K562 (cell line): ENCODE measurements at regions not wholly inside any gene's neighbourhood (a gene's known extent, or its start where the extent isn't known, plus 50 kb on each side); places are given as distances from the start of the nearest gene placed in this dataset.

Experiments
- ARID1B ChIP-seq: fragments of 450-650 bp; IDR thresholded peaks from 2 replicates; pipeline ENCODE4 v1.6.1; 2016; ENCODE audit warnings: antibody characterized with exemption, mild to moderate bottlenecking, inconsistent platforms
- BRD9 ChIP-seq: fragments of 450-650 bp; IDR thresholded peaks from 2 replicates; pipeline ENCODE4 v1.6.1; 2018; ENCODE audit warnings: low read depth; ENCODE audit not compliant: partially characterized antibody
- CBX3 ChIP-seq, 2 experiments: IDR thresholded peaks; 1 replicate in 1 of 2; 2 replicates in 1 of 2; pipeline ENCODE4 v1.6.1; 2012; ENCODE audit warnings: inconsistent platforms in 2 of 2, low read length in 2 of 2, borderline replicate concordance in 1 of 2, control low read depth in 1 of 2
- CLOCK ChIP-seq: fragments of 250-450 bp; sonication (Bioruptor Pico); IDR thresholded peaks from 2 replicates; pipeline ENCODE4 v1.4.0; 2020; ENCODE audit warnings: mild to moderate bottlenecking, moderate library complexity, borderline replicate concordance
- CREB1 ChIP-seq, 2 experiments: sonication (generic) in 1 of 2; formaldehyde crosslinking in 1 of 2; IDR thresholded peaks; 2 replicates each; pipeline versions ENCODE4 v1.6.1 to v1.8.0; 2012 to 2022; ENCODE audit warnings: inconsistent platforms in 1 of 2, mild to moderate bottlenecking in 1 of 2, missing genetic modification reagents in 1 of 2, moderate library complexity in 1 of 2
- GTF2A2 ChIP-seq: IDR thresholded peaks from 2 replicates; pipeline ENCODE4 v1.6.1; 2016; ENCODE audit warnings: mild to moderate bottlenecking, missing genetic modification characterization, missing compliant biosample characterization
- HES1 ChIP-seq: fragments of 450-650 bp; IDR thresholded peaks from 2 replicates; pipeline ENCODE4 v1.6.1; 2016; ENCODE audit warnings: low read depth, mild to moderate bottlenecking, moderate library complexity
- HNRNPH1 ChIP-seq: fragments of 200-400 bp; formaldehyde crosslinking; optimal IDR thresholded peaks from 2 replicates; pipeline ENCODE3; 2017; ENCODE audit warnings: low read depth, mild to moderate bottlenecking, low read length, moderate library complexity
- KLF10 ChIP-seq: fragments of 250-450 bp; sonication (Bioruptor Pico); IDR thresholded peaks from 2 replicates; pipeline ENCODE4 v1.6.1; 2021; ENCODE audit warnings: matching md5 sums
- MCM5 ChIP-seq: fragments of 450-650 bp; IDR thresholded peaks from 2 replicates; pipeline ENCODE4 v1.6.1; 2016; ENCODE audit warnings: low read depth
- MYBL2 ChIP-seq, 2 experiments: fragments of 450-650 bp in 1 of 2; sonication (generic) in 1 of 2; formaldehyde crosslinking in 1 of 2; IDR thresholded peaks; 2 replicates each; pipeline versions ENCODE4 v1.6.1 to v1.8.1; 2017 to 2022; ENCODE audit warnings: borderline replicate concordance in 1 of 2, inconsistent platforms in 1 of 2, low read depth in 1 of 2, mild to moderate bottlenecking in 1 of 2, missing genetic modification reagents in 1 of 2, moderate library complexity in 1 of 2
- NFE2 ChIP-seq: IDR thresholded peaks from 2 replicates; pipeline ENCODE4 v1.6.1; 2014; ENCODE audit warnings: antibody characterized with exemption, low read depth
- NKRF ChIP-seq: fragments of 450-650 bp; IDR thresholded peaks from 2 replicates; pipeline ENCODE4 v1.6.1; 2016; ENCODE audit warnings: borderline replicate concordance
- RBM17 ChIP-seq: fragments of 200-400 bp; formaldehyde crosslinking; IDR thresholded peaks from 2 replicates; pipeline ENCODE4 v1.6.1; 2017; ENCODE audit warnings: low read depth, mild to moderate bottlenecking, low read length, borderline replicate concordance
- RBM34 ChIP-seq: fragments of 200-400 bp; formaldehyde crosslinking; IDR thresholded peaks from 2 replicates; pipeline ENCODE4 v1.6.1; 2018; ENCODE audit warnings: low read length, borderline replicate concordance; ENCODE audit not compliant: insufficient read depth
- RNF2 ChIP-seq: sonication (generic); IDR thresholded peaks from 2 replicates; pipeline ENCODE4 v1.6.1; 2016
- TCF15 ChIP-seq: fragments of 250-450 bp; sonication (Bioruptor Pico); IDR thresholded peaks from 2 replicates; pipeline ENCODE4 v1.8.0; 2022; ENCODE audit warnings: moderate library complexity, mild to moderate bottlenecking, inconsistent platforms
- TRIM28 ChIP-seq: fragments of 450-650 bp; IDR thresholded peaks from 2 replicates; pipeline ENCODE4 v1.6.1; 2017
- YY1 ChIP-seq, 3 experiments: IDR thresholded peaks; 2 replicates each; pipeline ENCODE4 v1.6.1; 2011; ENCODE audit warnings: low read length in 2 of 3, mild to moderate bottlenecking in 2 of 3, moderate library complexity in 2 of 3, borderline replicate concordance in 1 of 3, control low read depth in 1 of 3, low read depth in 1 of 3; ENCODE audit not compliant: insufficient read depth in 3 of 3, insufficient replicate concordance in 2 of 3, control insufficient read depth in 1 of 3, insufficient read length in 1 of 3; ENCODE audit errors: extremely low read depth in 1 of 3
- ZBTB26 ChIP-seq: fragments of 450-650 bp; formaldehyde crosslinking; IDR thresholded peaks from 2 replicates; pipeline ENCODE4 v1.4.0; 2022; ENCODE audit warnings: missing genetic modification characterization
- ZNF146 ChIP-seq: IDR thresholded peaks from one replicate; pipeline ENCODE4 v1.6.1; 2018; ENCODE audit warnings: missing compliant biosample characterization; ENCODE audit not compliant: unreplicated experiment
- ZNF589 ChIP-seq: fragments of 200-800 bp; sonication (Bioruptor generic); IDR thresholded peaks from 2 replicates; pipeline ENCODE4 v1.6.1; 2016; ENCODE audit warnings: low read depth, missing genetic modification characterization, missing compliant biosample characterization

GRCh38 chr4:143819029-143819428 lies 86.3 kb downstream of the GYPE start (continued):
- no peak for TF ChIP-seq CLOCK (CRISPR knock-in tag)
- no peak for TF ChIP-seq NFE2
- TF ChIP-seq ARID1B = peak; percentile 77
- TF ChIP-seq ZNF589 = no peak
- TF ChIP-seq GTF2A2 (tag) = no peak
- TF ChIP-seq KLF10 (CRISPR knock-in tag) = no peak
- no peak for TF ChIP-seq ZNF146
- no peak for TF ChIP-seq MCM5
- TF ChIP-seq NKRF = no peak
- TF ChIP-seq TRIM28 = no peak
- TF ChIP-seq RBM17 = no peak
- no peak for TF ChIP-seq BRD9
- peak in 1 of 3 experiments; percentile 36 for TF ChIP-seq YY1 (IDR thresholded peaks at IDR 0.05; ENCODE audit: borderline replicate concordance in 1 of 3, control insufficient read depth in 1 of 3, extremely low read depth in 1 of 3, insufficient read depth in 3 of 3, insufficient read length in 1 of 3, insufficient replicate concordance in 2 of 3, low read depth in 1 of 3, low read length in 2 of 3)
- TF ChIP-seq TCF15 (CRISPR knock-in tag) = no peak
- no peak for TF ChIP-seq RBM34
- no peak for TF ChIP-seq ZBTB26 (CRISPR knock-in tag)
- no peak for TF ChIP-seq HNRNPH1
- no peak for TF ChIP-seq RNF2
- no peak for TF ChIP-seq MYBL2 (IDR thresholded peaks at IDR 0.05; ENCODE audit: low read depth)
- no peak for TF ChIP-seq MYBL2 (CRISPR knock-in tag; IDR thresholded peaks at IDR 0.05; ENCODE audit: borderline replicate concordance)
- peak in 1 of 2 experiments; percentile 11; a peak in 1 of 3 replicates for TF ChIP-seq CBX3 (IDR thresholded peaks at IDR 0.05; ENCODE audit: borderline replicate concordance in 1 of 2, low read length in 2 of 2)
- TF ChIP-seq CREB1 (IDR thresholded peaks at IDR 0.05) = no peak
- TF ChIP-seq CREB1 (CRISPR knock-in tag; IDR thresholded peaks at IDR 0.05) = no peak
- no peak for TF ChIP-seq HES1
